SJCRH30 (cell line): ENCODE measurements at regions not wholly inside any gene's neighbourhood (a gene's known extent, or its start where the extent isn't known, plus 50 kb on each side); places are given as distances from the start of the nearest gene placed in this dataset.

Experiments
- DNase-seq, 2 experiments: peaks; one replicate each; pipeline ENCODE4 v3.0.0-alpha.2; 2015 to 2020
- H3K27ac ChIP-seq: fragments of 250-450 bp; sonication (Bioruptor Pico); 2 replicates; pipeline ENCODE4 v1.5.1; 2020; ENCODE audit warnings: mild to moderate bottlenecking, moderate library complexity
- H3K27me3 ChIP-seq: fragments of 250-450 bp; sonication (Bioruptor Pico); 2 replicates; pipeline ENCODE4 v1.5.1; 2020; ENCODE audit warnings: mild to moderate bottlenecking, moderate library complexity
- H3K36me3 ChIP-seq: fragments of 250-450 bp; sonication (Bioruptor Pico); 2 replicates; pipeline ENCODE4 v1.5.1; 2020; ENCODE audit warnings: mild to moderate bottlenecking, moderate library complexity
- H3K4me1 ChIP-seq: fragments of 250-450 bp; sonication (Bioruptor Pico); 2 replicates; pipeline ENCODE4 v1.5.1; 2020; ENCODE audit warnings: mild to moderate bottlenecking, moderate library complexity
- H3K4me3 ChIP-seq: fragments of 250-450 bp; sonication (Bioruptor Pico); 2 replicates; pipeline ENCODE4 v1.5.1; 2020; ENCODE audit warnings: mild to moderate bottlenecking, moderate library complexity
- H3K9me3 ChIP-seq: fragments of 250-450 bp; sonication (Bioruptor Pico); replicated peaks from 2 replicates; pipeline ENCODE4 v1.5.1; 2020; ENCODE audit warnings: mild to moderate bottlenecking, moderate library complexity

DNA sequence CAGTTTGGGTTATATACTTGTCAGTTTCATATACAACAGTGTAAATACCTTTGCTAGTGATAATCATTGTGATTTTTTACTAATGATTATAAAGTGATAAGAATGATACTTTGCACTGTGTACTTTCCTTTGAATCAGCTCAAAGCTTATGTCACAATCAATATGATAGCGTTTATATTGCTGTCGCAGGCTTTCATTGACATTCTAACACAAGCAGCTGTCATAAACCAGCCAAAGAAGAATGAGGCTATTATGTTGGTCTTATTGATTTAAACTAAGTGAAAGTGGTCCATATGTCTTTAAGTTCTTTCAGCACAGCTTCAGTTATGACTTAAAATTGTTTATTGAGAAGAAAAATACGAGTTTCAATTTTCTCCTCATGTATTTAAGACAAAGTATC is 272.7 kb upstream of the RGMB start:
- DNase-seq: no peak
- H3K4me3 ChIP-seq: no peak overlapping the region
- no peaks in the 10 kb centered on the region for H3K27me3 ChIP-seq
- H3K36me3 ChIP-seq: no peaks in the 10 kb centered on the region
- H3K4me1 ChIP-seq: peaks cover 14% of the 10 kb centered on the region
- no peak overlapping the region for H3K27ac ChIP-seq
- H3K9me3 ChIP-seq: no peaks in the 10 kb centered on the region

DNA sequence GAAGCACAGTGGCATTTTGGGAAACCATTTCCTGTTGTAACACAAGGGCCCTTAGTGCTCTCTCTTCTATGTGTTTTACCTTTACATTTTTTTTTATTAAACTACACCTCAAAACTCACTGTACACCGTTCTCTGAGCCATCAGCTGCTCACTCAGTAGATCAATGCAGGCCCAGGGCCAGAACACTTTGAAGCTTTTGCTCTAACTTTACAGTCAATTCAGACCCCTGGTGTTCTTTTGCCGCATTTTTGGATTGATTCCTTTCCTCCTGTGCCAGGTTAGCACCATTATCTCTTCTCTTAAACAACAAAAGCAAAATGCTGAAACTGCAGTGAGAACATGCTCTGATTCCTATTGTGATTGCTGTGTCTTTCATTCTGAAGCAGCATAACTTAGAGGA is 269.8 kb upstream of the RGMB start:
- DNase-seq: no peak
- Histone ChIP-seq H3K4me1 (no peaks in the 10 kb centered on the region; the same call in 1 of the 2 replicates), H3K4me3 (no peak overlapping the region), H3K27me3 (no peaks in the 10 kb centered on the region), H3K9me3 (no peaks in the 10 kb centered on the region), H3K27ac (no peak overlapping the region), H3K36me3 (no peaks in the 10 kb centered on the region)

DNA sequence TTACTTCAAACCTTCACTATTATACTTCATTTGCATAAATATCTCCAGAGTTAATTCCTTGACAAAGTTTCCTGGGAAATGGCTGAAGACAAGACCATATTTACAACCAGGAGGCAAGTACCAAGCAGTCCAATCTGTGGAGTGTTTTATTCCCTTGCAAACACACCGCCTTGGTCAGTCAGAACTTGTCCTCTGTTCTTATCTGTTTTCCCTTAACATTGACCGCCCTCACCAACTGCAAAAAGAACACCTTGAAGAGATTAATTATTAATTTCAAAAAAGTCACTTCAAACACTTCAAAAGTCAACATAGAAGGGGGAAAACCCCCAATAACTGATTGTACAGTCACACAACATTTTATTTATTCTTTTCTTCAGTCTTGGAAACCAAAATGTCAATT is 269.0 kb upstream of the RGMB start:
- Histone ChIP-seq H3K4me3 (no peak overlapping the region), H3K9me3 (no peaks in the 10 kb centered on the region), H3K27me3 (no peaks in the 10 kb centered on the region), H3K4me1 (peaks cover under 1% of the 10 kb centered on the region; the same call in 1 of the 2 replicates), H3K27ac (no peak overlapping the region), H3K36me3 (no peaks in the 10 kb centered on the region)
- DNase-seq: no peak

DNA sequence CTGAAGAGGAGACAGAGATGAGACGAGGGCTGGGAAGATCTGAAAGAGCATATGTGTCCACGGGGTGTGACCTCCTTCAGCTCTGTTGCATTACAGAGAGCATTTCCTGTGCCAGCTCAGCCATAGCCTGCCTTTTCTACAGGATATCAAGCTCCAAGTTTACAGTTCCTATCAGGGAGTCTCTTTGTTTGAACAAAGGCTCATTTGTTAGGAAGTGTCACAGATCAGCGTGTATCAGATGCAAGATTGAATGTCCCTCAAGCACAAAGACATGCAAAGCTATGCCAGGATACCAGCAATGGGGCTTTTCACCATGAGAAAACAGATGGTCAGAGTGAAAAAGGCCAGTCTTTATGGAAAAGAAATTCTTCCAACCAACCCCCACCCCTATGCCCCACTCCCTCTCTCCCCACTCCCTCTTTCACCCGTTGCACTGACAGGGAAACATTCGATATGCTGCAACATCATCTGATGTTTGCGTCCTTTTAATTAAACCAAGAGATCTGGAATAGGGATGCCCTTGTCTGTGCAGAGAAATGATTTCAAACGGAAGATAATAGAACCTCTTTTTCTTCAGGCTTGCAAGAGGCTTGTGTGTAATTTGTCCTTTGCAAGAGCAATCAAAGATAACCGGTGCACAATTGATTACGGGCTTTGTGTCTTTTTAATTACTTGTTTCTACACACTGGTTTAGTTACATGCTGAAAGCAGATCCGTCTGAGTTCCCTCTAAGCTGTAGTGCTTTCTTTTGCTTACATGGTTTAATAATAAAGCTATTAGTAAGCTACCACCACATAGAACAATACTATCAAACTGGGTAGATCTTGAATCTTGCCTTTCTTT is 263.1 kb upstream of the RGMB start:
- H3K4me1 ChIP-seq: peaks cover 13% of the 10 kb centered on the region
- DNase-seq: peak; percentile 50 to 77
- no peaks in the 10 kb centered on the region for H3K27me3 ChIP-seq
- H3K36me3 ChIP-seq: no peaks in the 10 kb centered on the region
- no peaks in the 10 kb centered on the region for H3K9me3 ChIP-seq
- H3K27ac ChIP-seq: peak overlapping the region; percentile 35
- no peak overlapping the region for H3K4me3 ChIP-seq

DNA sequence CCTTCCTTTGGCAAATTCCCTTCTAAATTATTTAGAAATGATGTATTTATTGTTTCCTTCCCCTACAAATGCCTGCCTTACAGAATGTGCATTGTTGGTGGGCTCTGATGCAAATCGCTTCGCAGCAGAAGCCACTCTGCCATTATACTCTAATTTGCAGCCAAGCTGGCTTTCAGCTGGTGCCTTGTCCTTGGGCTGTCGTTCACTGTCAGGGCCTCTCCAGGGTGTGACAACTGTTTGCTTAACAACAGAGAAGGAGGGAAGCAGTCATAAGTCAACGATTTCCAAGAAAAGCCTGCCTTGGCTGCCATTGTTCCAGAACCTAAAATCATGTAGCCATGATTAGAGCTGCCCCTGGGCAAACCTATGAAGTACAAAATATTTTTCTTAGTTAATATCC is 260.1 kb upstream of the RGMB start:
- DNase-seq: no peak
- Histone ChIP-seq H3K36me3 (no peaks in the 10 kb centered on the region), H3K9me3 (no peaks in the 10 kb centered on the region), H3K27me3 (no peaks in the 10 kb centered on the region), H3K4me3 (no peak overlapping the region), H3K4me1 (peaks cover 13% of the 10 kb centered on the region), H3K27ac (no peak overlapping the region)

DNA sequence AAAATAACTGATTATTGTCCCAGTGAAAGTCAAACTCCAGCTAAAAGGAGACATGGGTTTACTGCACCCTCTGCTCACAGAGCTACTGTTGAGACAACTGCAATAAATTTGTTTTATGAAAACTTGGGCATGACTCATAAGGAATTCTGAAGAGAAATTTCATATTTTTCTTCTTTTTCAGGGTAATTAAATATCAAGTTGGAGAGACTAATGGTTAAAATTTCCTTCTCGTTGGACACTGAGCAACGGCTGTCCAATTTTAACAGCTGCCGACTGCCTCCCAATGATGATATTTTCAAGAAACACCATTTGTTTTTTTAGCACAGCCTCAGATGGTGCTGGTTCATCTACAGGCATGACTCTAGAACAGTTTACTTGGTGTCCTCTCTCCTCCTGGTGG is 259.2 kb upstream of the RGMB start:
- Histone ChIP-seq H3K27ac (no peak overlapping the region), H3K4me1 (peaks cover 15% of the 10 kb centered on the region), H3K36me3 (no peaks in the 10 kb centered on the region), H3K9me3 (no peaks in the 10 kb centered on the region), H3K4me3 (no peak overlapping the region), H3K27me3 (no peaks in the 10 kb centered on the region)
- DNase-seq: peak in 1 of 2 experiments; percentile 39

DNA sequence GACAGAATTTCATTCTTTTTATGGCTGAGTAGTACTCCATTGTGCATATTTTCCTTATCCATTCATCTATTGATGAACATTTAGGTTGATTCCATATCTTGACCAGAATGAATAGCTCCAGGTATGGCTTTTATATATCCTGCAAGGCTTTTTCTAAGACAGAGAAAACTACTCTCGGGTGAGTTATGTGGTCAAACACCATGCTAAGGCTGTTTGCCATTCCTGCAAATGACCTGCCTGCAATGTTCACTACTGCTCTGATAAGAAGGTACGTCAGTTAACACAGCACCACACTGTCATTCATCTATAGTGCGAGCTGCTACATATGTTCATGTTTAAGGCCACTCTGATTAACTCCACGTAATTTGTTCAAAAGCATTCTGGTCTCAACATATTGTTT is 256.8 kb upstream of the RGMB start:
- Histone ChIP-seq H3K36me3 (no peaks in the 10 kb centered on the region), H3K9me3 (no peaks in the 10 kb centered on the region), H3K27me3 (no peaks in the 10 kb centered on the region), H3K4me3 (no peak overlapping the region), H3K4me1 (peaks cover 13% of the 10 kb centered on the region), H3K27ac (no peak overlapping the region)
- no peak for DNase-seq

DNA sequence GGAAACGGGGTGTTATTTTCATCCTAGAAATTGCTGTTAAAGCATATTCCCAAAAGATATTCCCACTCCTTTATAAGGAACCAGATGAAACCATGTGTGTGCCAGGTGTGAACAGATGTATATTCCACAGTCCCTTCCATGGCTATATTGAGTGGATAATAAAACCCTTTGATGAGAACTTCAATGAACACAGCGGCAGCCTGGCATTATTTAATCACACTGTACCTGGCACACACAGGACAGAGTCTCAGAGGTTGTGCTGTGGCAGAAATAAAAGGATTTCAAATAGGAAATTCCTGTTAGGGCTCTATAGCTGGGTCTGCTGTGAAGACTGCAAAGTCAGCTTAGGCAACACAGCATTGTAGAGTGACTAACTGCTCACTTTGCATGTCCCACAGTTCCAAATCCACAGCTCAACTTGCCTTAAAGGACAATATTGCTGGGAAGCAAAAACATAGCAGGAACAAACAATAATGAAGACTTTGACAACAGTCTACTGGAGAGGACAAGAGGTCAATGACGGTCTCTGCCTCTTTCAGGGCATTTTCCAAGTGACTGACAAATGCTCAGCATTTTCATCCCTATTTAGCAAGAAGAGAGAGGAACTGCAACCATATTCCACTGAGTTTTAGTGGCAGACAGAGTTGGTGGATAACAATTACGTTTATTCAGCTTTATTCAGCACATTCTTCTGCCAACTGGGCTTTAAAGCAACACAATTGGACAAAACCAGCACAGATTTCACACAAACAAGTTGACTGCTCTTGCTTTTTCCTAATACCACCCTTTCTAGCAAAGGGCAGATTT is 255.7 kb upstream of the RGMB start:
- H3K27me3 ChIP-seq: no peaks in the 10 kb centered on the region
- no peak for DNase-seq
- H3K4me3 ChIP-seq: no peak overlapping the region
- H3K9me3 ChIP-seq: no peaks in the 10 kb centered on the region
- H3K27ac ChIP-seq: no peak overlapping the region
- H3K4me1 ChIP-seq: peaks cover 13% of the 10 kb centered on the region
- no peaks in the 10 kb centered on the region for H3K36me3 ChIP-seq

DNA sequence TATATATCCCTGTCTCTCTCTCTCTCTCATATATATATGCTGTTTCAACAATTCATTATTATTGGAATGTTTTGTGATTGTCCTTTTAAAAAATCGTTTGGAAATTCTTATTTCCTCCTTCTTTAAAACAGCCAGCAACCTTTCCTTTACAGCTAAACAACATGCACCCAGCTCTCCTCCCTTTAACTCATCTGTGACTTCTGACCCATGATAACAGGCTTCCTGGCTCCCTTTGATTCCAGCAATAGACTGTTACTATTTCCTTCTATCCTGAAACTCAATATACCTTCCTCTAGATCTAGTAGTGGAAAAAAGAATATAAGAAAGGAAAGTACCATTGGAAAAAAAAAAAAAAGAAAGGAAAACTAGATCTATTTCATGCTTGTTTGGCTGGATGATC is 254.7 kb upstream of the RGMB start:
- Histone ChIP-seq H3K9me3 (no peaks in the 10 kb centered on the region), H3K4me1 (peaks cover 16% of the 10 kb centered on the region), H3K27ac (no peak overlapping the region), H3K27me3 (no peaks in the 10 kb centered on the region), H3K4me3 (no peak overlapping the region), H3K36me3 (no peaks in the 10 kb centered on the region)
- no peak for DNase-seq

DNA sequence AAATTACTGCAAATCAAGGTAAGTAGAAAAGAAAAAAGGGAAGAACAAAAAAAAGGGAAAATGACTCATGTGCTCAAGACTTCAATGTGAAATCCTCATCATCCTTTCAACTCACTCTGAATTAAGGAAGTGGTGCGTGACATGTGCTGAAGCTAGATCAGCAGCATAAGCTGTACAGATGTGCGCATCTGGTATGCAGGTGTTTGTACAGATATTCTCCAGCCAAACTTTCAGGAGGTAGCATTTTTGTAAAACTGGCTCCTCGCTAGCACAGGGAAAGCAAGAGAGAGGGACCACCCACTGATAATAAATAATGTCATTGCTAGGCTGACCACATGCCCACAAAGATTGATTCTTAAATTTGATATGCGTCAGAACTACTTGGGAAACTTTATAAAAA is 253.9 kb upstream of the RGMB start:
- peaks cover 25% of the 10 kb centered on the region for H3K4me1 ChIP-seq
- H3K27ac ChIP-seq: no peak overlapping the region
- no peaks in the 10 kb centered on the region for H3K36me3 ChIP-seq
- no peak overlapping the region for H3K4me3 ChIP-seq
- no peaks in the 10 kb centered on the region for H3K9me3 ChIP-seq
- H3K27me3 ChIP-seq: no peaks in the 10 kb centered on the region
- DNase-seq: no peak

DNA sequence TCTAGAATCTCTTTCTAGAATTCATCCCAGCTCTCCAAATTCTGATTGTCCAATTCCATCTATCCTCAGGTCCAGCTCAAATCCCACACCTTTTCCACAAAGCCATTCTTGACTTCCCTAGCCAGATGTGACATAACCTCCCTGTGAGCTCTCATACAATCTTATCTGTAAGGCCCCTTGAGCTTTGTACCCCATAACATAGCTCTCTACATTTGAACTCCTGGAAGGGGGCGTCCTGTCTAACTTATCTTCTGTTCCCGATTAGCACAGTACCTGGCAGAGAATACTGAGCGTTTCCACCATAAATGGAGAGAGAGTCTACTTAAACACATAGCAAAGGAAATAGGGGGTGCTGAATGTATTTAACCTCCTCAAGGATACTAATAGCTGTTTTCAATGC is 251.6 kb upstream of the RGMB start:
- no peaks in the 10 kb centered on the region for H3K27me3 ChIP-seq
- no peaks in the 10 kb centered on the region for H3K36me3 ChIP-seq
- H3K4me3 ChIP-seq: no peak overlapping the region
- H3K27ac ChIP-seq: no peak overlapping the region
- DNase-seq: no peak
- H3K9me3 ChIP-seq: no peaks in the 10 kb centered on the region
- peaks cover 39% of the 10 kb centered on the region for H3K4me1 ChIP-seq

DNA sequence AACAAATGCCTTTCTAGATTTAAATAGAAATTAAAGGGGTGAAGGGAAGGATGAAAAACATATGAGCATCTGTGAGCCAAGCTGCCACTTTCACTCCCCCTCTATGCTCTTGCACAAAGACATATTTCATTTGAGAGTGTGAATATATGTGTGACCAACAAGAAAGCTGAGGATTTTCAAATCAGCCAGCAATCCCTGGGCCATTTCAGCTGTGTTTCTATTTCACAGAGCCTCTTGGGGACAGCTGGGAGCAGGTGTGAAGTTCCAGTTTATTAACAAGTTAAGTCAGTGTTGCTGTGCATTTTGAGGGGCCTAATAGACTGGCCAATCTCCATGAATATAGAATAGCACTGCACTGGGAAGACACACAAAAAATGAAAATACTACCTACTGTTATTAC is 248.7 kb upstream of the RGMB start:
- Histone ChIP-seq H3K4me3 (no peak overlapping the region), H3K36me3 (no peaks in the 10 kb centered on the region), H3K27ac (peak overlapping the region; percentile 87), H3K4me1 (peaks cover 34% of the 10 kb centered on the region), H3K27me3 (no peaks in the 10 kb centered on the region), H3K9me3 (no peaks in the 10 kb centered on the region)
- DNase-seq: peak; percentile 80 to 94

DNA sequence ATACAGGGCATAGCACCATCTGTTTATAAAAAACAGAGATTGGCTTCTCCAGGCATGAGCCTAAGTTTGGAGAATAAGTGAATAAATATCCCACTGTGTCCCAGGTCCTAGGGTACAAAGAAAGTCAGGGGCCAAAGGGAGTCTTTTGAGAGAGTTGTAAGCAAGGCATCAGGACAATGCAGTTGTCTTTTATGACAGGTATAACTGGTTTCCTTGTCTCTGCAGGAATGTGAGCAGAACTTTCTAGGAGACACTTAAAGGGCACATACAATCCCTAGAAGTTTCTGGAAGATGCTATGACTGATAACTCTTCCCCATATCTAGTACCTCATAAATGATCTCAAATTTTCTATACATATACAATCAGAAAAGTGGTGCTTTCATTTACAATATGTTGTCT is 245.6 kb upstream of the RGMB start:
- no peak overlapping the region for H3K4me3 ChIP-seq
- DNase-seq: no peak
- peaks cover 29% of the 10 kb centered on the region for H3K4me1 ChIP-seq
- no peak overlapping the region for H3K27ac ChIP-seq
- H3K27me3 ChIP-seq: no peaks in the 10 kb centered on the region
- H3K36me3 ChIP-seq: no peaks in the 10 kb centered on the region
- H3K9me3 ChIP-seq: no peaks in the 10 kb centered on the region

DNA sequence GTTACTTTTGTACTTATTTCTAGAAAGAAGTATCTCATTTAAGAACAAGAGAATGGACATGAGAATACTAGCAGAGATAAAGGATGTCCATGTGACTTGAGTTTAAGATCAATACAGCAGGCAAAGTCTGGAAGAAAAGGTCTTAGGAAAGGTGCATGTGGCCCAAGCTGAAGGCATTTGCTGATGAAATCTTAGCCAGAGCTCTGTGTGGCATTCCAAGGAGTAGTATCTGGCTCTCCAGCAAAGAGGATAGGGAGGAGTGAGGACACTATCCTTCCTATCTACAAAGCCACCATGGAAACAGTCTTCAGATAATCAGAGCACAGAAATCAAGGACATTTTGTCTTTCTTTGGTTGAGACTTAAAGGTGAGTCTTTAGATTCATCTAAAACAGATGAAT is 244.1 kb upstream of the RGMB start:
- H3K27me3 ChIP-seq: no peaks in the 10 kb centered on the region
- H3K27ac ChIP-seq: no peak overlapping the region
- no peak for DNase-seq
- no peak overlapping the region for H3K4me3 ChIP-seq
- peaks cover 20% of the 10 kb centered on the region for H3K4me1 ChIP-seq
- H3K36me3 ChIP-seq: no peaks in the 10 kb centered on the region
- H3K9me3 ChIP-seq: no peaks in the 10 kb centered on the region

DNA sequence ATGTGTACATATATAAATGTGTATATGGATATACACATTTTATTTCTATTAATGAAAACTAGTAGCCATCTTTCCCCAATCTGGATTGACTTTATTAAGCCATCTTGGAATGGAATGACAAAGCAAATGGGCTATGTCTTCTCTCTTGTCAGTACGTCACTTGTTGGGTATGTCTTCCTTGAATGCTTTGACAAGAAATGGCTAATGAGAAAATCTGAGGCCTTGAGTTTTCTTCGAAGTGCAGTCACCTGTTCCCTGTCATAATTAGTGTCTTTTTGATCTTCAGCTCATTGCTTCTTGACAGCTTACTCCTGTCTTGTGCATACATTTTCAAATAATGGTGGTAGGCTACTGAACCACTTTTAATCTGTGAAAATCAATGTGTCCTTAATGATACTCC is 243.2 kb upstream of the RGMB start:
- H3K4me1 ChIP-seq: peaks cover 11% of the 10 kb centered on the region
- H3K36me3 ChIP-seq: no peaks in the 10 kb centered on the region
- no peaks in the 10 kb centered on the region for H3K9me3 ChIP-seq
- DNase-seq: no peak
- no peak overlapping the region for H3K4me3 ChIP-seq
- H3K27ac ChIP-seq: no peak overlapping the region
- H3K27me3 ChIP-seq: no peaks in the 10 kb centered on the region
